ENCODE measurements at regions not wholly inside any gene's neighbourhood (a gene's known extent, or its start where the extent isn't known, plus 50 kb on each side); places are given as distances from the start of the nearest gene placed in this dataset.

DNA sequence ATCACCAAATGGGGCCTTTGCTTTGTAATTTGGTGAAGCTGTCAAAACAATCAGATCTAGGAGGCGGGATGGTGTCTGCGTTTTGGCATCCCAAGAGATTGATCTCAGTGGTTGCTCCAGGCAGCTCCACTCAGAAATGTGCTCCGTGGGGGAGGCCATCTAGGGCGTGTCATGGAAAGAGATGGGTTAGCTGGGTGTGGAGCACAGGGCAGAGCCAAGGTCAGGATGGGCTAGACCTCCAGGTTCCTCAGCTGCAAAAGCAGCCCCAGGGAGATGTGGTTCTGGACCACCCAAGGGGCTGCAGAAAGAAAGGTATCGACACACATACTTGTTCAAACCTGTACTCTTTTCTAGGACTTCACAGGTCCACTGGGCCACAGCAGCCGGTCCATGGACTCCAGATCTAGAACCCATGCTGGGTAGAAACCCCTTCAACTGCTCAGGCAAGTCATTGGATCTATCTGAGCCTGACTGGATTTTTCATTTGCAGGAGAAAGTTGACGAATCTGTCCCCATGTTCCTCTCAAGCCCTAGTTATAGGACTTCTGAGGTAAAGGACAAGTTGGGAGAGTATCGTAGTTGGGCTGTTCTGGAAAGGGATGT, 270.2 kb upstream of the RPL38 start:
- DNase-seq, result no peak

DNA sequence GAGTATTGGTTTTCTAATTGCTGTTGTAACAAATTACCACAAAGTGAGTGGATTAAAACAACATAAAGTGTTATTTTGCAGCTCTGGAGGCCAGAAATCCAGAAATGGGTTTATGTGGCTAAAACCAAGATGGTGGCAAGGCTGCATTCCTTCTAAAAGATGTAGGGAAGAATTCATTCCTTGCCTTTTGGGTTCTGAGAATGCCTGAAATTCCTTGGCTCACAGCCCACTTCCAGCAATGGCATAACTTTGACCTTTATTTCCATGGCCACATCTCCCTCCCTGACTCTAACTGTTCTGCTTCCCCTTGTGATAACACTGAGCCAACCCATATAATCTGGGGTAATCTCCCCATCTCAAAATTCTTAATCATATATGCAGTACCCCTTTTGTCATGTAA, 269.6 kb upstream of the RPL38 start:
- DNase-seq, result no peak

DNA sequence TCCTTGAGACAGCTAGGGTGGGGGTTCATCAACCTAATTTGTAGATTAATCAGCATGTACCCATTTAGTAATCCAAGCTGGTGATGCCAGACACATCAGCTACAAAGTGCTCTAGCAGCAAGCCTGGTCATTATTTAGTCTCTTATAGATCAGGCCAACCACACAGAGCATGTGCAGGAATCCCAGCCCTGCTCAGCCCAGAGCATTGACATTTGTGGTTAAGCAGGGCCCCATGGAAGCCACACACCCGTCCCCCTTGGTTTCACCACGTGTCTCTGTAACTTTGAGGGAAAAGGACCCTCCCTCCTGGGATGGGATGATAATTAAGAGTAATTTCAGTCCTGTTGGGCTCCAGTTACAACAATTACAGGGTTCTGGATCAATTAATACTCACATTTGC, 268.8 kb upstream of the RPL38 start:
- DNase-seq, result no peak

DNA sequence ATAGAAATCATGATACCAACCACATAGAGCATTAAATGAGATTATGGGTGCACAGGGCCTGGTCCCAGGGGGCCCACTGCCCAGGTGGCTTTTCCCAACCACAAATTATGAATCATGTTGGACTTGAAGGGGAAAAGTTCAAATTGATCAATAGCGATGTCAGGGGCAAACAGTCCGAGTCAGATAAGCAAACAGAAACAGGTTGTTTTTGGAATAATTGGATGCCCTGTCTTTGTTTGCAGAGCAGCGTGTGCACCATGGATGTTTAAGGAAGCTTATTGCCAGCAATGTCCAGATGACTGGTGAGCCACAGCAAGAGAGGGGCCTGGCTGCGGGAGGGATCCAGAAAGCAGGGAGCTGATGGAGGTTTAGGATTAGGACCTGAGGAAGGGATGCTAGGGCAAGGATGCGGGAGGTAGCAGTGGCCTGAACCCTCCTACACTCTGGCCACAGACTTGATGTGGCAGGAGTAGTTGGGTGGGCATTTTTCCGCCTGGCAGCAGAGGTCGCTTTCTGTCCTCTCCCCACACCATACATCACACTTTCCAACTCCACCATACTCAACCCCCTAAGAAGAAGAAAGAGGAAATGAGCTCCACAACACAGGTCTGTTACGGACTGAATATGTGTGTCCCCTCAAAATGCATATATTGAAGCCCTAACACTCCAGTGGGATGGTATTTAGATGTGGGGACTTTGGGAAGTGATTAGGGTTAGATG, 266.4 kb upstream of the RPL38 start:
- DNase-seq, result no peak

DNA sequence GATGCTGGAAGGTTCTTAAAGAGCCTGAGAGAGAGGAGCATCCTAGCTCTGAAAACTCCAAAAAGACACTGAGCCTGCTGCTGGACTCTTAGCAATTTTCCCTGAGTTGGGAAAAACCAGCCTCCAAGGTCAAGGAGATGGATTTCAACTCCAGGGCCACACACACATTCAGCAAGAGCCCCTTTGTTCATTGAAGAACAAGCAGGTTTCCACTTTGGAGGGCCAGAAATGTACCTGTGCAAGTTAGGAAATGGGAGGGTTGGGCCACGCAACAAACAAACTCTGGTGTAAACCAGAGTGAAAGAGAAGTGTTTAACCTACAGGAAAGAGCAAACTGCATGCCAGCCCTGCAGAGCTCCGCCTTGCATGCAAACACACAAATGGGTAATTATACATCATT, 264.8 kb upstream of the RPL38 start:
- DNase-seq, result no peak

DNA sequence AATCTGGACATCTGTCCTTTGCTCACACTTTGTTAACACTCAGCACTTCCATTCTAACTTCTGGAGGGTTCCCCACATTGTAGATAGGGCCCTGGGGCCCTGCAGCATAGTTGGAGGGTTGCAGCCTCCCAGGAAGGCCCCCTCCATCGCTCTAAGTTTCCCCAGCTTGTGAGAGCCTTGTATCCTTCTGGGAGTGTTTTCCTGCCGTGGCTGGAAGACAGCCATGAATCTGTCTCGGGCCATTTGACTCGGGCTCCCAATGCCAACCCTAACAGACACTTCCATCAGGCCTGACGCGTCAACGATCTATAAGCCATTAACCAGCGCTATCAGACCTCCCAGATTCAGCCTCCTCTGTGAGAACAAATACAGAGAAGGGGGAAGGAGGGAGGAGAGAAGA, 263.7 kb upstream of the RPL38 start:
- no peak for DNase-seq

DNA sequence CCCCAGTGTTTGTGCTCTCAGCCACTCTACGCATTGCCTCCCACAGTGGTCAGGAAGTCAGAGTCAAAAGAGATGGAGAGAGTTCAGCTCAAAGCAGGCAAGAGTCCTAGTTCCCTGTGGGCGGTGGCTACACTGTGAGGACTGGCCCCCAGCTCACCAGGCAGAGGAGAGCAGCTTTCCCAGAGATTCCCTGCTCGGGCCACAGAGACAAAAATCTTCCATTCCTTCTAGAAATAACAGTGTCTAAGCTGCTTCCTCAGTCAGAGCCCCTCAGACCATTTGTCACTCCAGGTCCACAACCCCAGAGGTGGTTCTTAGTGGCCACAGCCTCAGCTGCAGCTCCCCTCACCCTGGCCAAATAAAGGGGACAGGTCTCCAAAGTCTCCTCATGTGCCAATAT, 263.0 kb upstream of the RPL38 start:
- DNase-seq, result no peak

DNA sequence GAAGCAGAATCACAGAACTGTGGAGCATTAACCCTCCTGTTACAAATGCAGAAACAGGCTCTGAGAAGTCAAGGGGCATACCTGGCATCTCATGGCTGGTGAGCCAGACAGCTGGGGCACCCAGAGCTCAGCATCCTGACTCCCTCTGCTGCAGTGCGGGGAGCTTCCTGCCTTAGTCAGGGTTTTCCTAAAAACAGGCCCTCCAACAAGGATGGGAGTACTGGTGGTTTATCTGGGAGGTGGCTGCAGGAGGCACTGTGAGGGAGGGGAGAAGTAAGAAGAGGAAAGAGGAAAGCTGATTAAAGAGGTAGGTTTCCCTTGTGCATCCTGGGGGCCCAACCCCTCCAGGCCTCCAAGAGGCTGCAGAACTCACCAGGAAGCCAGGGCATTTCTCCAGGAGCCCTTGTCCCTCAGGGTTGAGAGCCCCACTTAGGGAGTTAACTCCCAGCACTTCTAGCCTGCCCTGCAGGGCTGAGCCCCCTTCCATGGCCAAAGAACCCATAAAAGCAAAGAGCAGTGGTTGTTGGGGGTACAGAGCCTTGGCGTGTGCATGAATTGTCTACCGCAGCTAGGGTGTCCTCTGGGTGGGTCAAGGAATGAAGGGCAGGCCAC, 261.5 kb upstream of the RPL38 start:
- no peak for DNase-seq

DNA sequence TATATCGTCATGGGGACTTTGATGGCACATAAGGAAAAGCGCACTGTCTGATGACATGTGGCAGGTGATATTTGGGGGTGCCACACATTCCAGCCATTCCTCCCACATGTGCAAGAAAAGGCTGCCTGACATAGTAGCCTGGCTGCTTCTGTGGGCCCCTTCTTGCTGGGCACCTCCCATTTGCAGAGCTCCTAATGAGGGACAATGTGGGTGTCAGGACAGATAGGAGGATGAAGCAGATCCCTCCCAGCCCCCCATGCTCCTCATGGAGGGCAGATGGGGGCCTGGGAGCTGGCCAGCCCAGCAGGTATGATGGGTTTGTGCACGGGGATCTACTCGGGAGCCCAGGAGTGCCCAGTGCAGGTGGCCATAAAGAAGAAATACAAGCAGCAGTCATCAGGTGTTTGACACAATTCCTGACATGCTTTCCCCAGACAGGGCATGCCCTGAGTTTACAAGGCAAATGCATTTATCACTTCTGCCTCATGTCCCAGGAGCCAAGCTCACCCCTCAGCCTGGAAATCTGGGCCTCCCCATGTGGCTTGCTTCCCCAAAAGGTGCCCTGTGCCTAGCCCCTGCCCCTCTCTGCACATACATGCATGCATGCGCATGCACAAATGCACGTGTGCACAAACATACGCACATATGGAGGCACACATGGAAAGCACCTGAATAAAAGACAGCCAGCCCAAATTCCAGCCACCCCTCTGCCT, 260.6 kb upstream of the RPL38 start:
- DNase-seq, result no peak

DNA sequence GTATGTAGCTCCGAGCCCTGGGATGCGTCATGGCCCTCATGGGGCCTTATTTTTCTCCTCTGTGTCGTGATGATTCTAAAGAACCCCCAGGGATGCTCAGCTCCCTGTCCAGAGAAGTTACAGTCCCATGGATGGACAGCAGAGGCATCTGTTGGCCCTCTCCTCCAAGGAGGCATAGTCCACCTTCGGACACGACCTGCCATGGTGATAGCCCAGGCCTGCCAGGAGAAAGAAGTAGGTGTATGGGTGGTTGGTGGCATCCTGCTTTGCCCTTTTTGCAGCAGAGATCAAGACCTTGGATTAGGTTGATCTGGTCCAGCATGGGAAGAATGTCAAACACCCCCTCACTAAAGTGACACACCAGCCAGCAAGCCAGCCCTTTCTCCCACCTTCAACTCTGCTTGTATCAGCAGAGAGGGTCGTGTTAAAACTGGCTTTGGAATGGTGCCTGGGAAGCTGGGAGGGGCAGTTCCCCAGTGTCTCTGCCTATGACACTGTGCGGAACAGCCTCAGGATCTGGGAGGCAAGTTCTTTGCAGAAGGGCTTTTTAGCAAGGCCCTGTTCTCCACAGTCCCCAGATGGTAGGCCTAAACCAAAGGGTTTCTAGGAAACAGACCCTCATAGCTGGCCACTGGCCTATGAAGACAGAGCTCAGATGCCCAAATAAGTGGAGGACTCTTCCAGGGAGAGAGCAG, 259.9 kb upstream of the RPL38 start:
- DNase-seq, result no peak

DNA sequence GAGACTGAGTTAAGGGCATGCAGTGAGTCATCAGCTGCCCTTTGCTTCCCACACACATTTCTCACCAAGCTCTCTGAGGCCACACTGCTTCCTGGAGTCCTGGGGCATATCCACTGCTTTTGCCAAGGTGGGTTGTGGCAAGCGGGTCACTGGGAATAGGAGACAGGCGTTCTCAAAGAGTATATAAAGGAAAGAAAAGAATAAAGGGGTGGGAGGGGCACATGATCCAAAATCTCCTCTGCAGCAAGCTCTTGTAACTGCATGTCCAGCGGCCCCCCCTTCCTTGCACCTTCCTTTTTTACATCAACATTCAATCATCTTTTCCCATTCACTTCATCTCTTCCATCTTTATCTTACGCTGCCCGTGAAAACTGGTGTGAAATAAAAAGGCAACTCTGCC, 259.1 kb upstream of the RPL38 start:
- DNase-seq, result no peak

DNA sequence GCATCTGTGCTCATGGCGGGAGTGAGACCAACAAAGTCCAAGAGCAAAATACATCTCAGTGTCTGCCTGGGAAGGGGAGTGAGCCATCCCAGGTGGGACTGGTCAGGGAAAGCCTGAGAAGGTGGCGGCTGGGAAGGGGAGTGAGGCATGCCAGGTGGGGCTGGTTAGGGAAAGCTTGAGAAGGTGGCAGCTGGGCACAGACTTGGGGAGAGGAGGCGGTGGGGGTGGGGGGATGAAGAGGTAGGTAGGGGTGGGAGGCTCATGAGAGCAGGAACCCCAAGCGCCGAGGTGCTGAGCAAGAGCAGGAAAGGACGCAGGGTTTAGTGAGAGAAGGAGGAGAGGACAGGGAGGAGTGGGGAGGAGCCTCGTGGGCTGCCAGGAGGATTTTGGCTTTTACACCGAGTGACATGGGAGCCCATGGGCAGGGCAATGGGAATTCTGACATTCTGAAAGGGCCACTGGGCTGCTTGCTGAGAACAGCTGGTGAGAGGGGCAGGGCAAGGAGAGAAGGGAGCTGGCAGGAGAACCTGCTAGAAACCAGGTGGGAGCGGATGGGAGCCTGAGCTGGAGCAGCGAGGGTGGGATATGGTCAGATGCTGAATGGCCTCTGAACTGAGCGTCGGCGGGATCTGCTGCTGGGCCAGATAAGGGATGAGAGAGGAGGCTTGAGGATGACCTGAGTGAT, 256.1 kb upstream of the RPL38 start:
- DNase-seq, result no peak

DNA sequence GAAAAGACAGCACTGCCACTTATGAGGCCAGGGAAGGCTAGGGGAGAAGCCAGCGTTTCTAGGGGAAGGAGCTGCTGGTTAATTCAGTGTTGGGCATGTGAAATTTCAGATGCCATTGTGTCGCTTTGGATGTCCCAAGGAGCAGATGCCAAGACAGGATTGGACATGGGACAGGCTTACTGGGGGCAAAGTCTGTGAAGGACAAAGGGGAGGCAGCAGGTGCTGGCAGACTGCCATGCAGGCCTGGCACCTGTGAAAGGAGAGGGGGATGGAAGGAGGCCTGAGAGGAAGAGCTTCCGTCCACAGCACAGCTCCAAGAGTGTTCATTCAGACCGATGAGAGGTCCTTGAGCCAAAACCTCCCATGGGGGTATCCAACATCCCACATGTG, 255.5 kb upstream of the RPL38 start:
- no peak for DNase-seq

DNA sequence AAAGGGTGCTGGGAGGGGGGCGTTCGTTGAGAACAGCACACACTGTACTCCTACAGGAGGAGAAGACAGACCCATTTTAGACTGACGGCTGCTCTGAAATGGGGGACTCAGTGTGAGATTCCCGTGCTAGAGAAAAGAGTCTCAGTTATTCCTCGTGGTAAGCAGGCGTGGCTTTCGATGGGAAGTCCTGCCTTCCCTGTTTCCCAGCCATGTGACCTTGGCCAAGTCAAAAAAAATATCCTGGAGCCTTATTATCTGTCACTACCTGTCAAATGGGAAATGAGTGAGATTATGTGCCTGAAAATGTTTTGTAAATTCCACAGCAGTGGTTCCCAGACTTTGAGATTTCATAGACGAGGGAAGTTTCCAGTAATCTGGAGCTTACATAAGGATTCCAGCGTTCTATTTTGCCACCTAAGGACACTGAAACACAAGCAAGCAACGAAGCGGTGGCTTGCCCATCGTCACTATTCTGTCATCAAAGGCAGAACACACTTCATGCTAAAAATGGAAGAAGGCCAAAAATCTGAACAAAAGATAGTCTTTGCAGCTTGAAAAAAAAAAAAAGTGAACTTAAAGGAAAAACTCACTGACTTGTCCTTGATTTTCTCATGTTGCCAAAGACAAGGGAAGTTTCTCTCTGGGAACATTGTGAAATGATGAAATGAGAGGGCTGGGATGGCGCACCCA, 253.4 kb upstream of the RPL38 start:
- DNase-seq, result no peak

DNA sequence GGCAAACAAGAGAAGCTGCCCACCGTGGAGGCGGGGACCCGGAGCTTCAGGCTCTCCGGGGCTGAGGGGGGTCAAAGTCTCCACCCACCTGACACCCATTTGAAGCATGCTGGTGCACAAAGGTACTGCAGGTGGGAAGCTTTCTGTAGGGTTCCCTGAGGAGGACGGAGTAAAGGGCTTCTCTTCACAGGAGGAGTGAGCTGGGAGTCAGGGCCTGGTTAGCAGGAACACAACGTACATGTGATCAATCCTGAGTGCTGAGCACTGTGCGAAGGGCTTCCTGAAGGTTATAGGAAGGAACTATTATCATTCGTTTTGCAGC, 252.9 kb upstream of the RPL38 start:
- no peak for DNase-seq

DNA sequence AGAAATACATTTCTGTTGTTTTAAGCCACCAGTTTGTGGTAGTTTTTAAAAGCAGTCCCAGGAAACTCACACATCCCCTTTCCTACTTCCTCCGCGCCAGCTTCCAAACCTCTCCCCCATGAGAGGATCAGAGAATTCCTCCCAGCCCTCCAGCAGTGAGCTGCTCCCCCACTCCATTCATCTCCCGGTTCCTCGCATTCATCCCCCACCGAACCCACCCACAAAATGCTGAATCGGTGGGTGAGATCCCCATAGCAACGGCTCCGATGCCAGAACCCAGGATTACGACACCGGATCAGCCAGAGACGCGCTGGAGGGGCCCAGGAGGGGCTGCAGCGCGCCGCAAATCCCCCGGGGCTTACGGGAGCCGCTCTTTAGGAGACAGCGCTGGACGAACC, 251.4 kb upstream of the RPL38 start:
- DNase-seq, result no peak

DNA sequence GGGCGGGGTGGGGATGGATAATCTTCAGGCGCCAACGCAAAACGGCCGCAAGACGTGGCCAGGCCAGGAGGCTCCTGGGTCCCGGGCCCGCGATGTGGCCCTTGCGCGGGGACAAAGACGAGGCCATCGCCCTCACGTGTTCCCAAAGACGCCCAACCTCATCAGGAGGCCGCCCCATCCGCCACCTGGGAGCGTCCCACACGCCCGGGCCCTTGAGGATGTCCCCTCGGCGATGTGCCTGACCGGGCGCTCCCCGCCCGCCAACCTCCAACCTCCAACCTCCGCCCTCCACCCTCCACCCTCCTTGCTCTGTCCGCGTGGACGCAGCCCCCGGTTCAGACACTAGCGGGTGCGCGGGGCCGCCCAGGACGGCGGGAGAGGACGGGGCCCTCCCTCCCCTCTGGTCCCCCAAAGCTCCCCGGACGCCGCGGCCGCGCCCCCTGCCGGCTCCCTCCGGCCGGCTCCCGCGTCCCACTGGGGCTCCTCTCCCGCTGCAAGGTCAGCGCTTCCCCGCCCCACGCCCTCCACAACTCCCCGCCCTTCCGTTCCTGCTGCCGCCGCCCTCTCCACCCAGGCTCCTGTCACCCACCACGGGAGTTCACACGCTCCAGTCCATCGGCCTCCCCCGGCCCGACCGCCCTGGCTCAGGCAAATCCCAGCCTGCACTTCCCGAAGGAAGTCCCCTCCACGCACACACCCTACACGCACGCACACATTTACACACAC, 250.8 kb upstream of the RPL38 start:
- DNase-seq, result no peak

DNA sequence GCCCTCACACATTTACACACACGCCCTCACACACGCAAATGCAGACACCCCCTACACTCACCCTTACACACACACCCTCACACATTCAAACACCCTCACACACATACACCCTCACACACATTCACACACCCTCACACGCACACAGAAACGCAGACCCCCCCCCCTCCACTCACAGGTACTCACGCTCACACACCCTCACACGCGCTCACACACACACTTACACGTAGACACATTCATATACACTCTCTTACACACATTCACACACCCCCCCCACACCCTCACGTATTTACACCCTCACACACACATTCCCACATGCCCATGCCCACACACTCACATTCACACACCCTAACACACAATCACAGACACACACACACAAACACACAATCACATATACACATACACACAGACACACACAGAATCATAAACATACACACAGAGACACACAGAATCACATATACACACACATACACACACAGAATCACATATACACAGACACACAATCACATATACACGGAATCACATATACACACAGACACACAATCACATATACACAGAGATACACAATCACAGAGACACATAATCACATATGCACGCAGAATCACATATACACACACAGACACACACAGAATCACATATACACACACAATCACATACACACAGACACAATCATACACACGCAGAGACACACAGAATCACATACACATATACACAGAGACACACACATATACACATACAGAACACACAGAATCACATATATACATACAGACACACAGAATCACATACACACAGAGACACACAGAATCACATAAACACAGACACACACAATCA, 250.1 kb upstream of the RPL38 start:
- DNase-seq, result no peak

DNA sequence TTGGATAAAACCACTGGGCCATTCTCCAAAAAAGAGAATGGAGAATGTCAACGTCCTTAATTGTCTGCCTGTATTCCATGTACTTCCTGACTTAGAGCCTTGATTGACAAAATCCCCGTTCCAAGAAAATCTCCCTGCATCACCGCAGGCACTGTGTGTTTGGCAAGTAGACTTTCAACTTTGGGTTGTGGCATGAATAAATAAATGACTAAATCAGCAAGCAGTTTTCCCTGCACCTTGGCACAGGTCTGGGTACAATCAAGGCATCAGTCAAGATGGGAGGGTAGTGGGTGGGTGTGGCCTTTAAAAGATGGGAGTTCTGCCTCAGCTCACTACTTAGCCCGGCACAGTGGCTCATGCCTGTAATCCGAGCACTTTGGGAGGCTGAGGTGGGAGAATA, 248.5 kb upstream of the RPL38 start:
- DNase-seq, result no peak

DNA sequence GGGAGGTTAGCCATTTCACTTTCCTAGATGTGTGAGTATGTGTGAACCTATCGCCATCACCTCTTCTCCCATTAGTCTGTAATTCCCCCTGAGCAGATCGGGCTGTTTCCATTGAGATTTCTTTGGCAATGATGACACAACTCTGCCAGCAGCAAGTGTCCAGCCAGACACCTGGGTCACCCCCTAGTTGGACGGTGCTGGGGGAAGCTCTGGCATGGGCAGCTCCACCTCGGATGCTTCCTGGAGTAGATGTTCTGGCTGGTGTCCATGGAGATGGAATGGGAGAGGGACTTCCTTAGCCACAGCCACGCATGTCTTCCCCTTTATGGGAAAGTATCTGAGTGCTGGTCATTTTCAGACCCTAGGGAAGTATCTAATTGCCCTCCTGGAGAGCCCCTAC, 247.9 kb upstream of the RPL38 start:
- DNase-seq, result no peak

Data from hindlimb muscle (tissue), 1 donor.